Left forelimb (tissue), 1 donor: ENCODE measurements at regions not wholly inside any gene's neighbourhood (a gene's known extent, or its start where the extent isn't known, plus 50 kb on each side); places are given as distances from the start of the nearest gene placed in this dataset.

ENCODE experiments used
- DNase-seq: peaks from one replicate; pipeline ENCODE4 v3.0.0-alpha.2; 2018; ENCODE audit warnings: low spot score

- no peak for DNase-seq
These were observed 215.6 kb downstream of the TMEM114 start for GRCh38 chr16:8374586-8375231.

GRCh38 chr16:8373676-8374431 lies 216.5 kb downstream of the TMEM114 start:
- DNase-seq, result no peak

GRCh38 chr16:8372141-8372540 lies 218.2 kb downstream of the TMEM114 start:
- no peak for DNase-seq

GRCh38 chr16:8370374-8371270 lies 219.7 kb downstream of the TMEM114 start:
- DNase-seq, result no peak

- no peak for DNase-seq
These were observed 231.4 kb downstream of the TMEM114 start for GRCh38 chr16:8358937-8359336.

GRCh38 chr16:8355675-8356074 lies 234.6 kb downstream of the TMEM114 start:
- DNase-seq, result no peak

DNA sequence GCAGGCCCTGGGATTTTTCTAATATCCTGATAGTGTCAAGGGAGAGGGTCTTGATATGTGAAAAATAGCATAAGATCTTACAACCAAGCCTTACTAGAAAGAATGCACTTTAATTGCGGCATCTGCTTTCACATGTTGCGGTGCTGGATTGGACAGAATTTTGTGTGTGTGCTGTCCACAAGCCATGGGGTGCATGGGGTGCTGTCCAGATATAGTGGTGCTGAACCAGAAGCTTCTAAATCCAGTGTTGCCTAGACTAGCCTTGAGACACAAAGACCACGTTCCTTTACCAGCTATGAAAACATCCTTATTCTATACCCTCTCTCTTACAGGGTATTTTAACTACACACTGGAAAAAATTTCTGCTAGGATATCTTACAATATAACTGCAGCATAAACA lies 244.0 kb downstream of the TMEM114 start:
- no peak for DNase-seq

DNA sequence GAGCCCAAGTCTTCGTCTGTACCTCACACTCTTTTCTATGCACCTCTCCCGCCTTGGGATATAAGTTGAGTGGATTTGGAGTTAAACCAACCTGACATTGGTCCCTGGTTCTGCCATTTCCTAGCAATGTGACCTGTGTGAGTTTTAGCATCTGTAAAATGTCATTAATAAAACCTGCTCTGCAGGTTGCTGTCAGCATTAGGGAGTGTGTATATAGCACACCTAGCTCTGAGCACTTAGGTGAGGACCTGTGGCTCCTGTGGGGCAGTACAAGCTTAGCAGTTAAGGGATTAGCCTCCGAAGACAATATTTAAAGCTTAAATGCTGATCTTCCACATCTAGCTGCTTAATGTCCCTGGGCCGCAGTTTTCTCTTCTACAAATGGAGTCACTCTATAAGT lies 248.0 kb downstream of the TMEM114 start:
- no peak for DNase-seq

GRCh38 chr16:8330761-8331160 lies 259.6 kb downstream of the TMEM114 start:
- DNase-seq, result no peak

DNA sequence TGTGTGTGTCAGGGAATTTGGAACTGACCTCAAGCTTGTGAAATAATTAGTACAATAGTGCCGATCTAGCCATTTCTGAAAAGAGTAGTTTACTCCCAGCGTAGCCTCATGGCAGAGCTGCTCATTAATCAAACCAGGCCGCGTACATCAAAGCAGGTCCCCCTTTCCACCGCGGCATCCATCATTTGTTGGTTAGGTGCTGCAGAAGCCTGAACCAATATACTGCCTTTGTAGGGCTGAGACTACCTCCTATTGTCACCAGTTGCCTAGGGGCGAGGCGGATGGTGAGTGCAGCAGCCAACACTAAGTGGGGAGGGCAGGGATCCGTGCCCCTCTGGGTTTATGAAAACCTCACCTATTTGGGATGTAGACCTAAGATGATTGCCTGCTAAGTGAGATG lies 264.1 kb downstream of the TMEM114 start:
- DNase-seq, result no peak

- no peak for DNase-seq
These were observed 267.2 kb downstream of the TMEM114 start for GRCh38 chr16:8323153-8323552.

DNA sequence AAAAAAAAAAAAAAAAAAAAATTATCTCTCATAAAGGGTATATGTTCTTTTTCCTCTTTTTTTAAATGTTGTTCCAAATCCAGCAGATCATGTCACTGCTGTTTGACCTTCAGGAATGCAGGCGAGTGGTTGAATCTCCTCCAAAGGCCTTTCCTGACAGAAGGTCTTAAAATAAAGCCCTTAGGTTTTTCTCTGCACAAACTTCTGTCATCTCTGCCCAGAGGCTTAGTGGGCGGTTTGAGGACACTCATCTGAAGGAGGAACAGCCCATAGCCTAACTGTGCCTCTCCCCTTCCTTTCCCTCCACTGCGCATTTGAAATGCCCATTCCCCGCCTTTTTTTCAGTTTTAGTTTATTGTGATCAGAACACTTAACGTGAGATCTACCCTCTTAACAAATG lies 270.2 kb downstream of the TMEM114 start:
- DNase-seq, result no peak

DNA sequence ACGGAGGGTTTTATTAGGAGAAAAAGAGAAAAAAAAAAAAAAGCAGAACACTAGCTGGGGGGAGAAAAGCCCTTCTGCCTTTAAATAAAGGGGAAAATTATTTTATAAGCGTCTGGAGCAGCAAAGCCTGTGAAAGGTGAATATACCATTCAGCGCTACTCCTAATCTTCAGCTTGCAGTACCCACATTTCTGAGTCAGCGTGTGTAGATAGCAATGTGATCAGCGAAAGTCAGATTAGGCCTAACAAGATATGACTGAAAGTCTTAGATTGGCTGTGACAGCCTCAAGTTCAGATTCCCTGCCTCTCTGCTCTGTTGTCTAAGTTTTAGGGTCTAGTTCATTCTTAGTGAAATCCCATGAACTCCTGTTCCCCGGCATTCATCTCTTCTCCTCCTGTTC lies 279.5 kb downstream of the TMEM114 start:
- DNase-seq, result no peak

DNA sequence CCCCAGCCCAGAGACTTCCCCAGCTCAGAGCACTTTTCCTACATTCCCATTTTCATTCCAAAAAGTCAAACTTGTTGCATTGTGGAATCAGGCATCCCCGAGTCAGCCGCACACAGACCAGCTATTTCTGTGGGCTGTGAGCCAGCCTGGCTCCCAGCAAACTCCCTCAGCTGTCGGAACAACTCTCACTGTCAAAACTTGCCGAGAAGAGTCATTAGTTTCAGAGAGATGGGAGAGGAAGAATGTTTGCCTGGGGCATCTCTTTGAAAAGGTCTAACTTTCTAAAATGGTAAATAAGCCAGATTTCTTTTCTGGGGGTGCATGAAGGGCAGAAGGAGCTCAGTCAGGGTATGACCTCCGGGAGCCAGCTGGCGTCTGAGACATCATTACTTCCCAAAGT lies 280.0 kb downstream of the TMEM114 start:
- DNase-seq, result peak; percentile 65

GRCh38 chr16:8305201-8305600 lies 285.1 kb downstream of the TMEM114 start:
- DNase-seq, result no peak

DNA sequence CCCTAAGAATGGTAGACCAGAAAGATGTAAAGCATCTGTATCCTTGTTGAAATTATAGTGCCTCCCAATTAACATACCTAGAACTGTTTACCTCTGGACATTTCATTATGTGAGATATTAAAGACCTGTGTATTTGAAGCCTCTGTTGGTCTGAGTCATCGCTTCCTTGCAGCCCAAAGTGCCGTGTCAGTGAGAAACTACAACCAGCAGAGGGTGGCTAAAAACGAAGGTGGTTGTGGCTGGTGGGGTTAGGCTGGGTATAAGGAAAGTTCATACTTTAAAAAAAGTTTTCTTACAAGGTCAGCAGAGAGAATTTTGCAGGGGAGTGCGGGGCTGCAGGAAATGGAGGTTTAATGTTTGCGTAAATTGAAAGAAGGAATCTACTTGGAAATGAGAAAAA lies 290.7 kb downstream of the TMEM114 start:
- DNase-seq, result no peak

- no peak for DNase-seq
These were observed 294.6 kb downstream of the TMEM114 start for GRCh38 chr16:8295513-8296237.

DNA sequence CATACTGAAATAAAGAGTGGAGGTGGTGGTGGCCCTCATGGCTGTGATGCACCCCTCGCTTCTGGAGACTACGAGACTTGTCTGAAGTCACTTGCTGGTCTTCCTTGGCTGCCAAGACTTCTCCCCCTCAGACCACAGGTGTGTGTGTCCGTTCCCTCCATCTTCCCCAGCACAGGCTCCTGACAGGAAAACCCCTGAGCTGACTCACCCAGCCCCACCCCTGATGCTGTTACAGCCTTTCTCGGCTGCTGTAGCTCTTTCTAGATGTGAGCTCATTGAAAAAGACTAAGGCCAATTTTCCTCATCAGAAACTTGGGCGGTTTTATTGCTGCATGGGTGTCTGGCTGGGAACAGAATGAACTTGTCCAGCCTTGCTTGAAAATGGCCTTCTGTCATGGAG lies 296.9 kb downstream of the TMEM114 start:
- no peak for DNase-seq

DNA sequence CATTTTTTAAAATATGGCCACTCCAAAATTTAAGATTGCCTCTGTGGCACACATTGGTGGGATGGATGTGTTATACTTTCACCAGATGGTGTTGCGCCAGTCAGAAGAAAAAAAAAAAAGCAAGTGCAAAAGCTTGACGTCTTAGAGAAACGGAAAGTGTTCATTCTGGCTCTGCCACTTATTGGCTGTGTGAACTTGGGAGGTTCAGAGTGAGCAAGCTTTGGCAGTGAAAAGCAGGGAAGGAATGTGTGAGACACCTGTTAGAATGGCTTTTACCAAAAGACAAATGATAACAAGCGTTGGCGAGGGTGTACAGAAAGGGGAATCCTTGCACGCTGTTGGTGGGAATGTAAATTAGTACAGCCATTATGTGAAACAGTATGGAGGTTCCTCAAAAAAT lies 298.0 kb downstream of the TMEM114 start:
- no peak for DNase-seq

GRCh38 chr16:8286348-8286747 lies 304.0 kb downstream of the TMEM114 start:
- no peak for DNase-seq

DNA sequence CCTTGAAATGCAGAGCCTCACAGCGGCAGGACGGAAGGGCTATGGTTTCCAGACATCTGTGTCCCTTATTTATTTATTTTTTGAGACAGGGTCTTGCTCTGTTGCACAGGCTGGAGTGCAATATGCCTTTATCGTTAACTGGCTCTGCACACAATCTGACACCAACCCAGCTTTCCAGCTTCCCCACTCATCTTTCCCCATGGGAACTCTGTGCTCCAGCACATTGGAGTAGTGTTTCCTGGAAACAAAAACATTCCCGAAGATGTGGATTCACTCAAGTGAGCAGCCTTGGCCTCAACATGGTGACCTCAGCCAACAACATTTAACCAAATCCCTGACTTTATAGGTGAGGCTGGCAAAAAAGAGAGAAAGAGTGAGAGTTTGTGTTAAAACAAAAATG lies 307.1 kb downstream of the TMEM114 start:
- DNase-seq, result peak; percentile 67

GRCh38 chr16:8278031-8278580 lies 312.2 kb downstream of the TMEM114 start:
- no peak for DNase-seq
